Inflammatory macrophage treated with lipopolysaccharide for 1 hour (primary cell): ENCODE measurements at regions not wholly inside any gene's neighbourhood (a gene's known extent, or its start where the extent isn't known, plus 50 kb on each side); places are given as distances from the start of the nearest gene placed in this dataset.

Experiments
- DNase-seq, 2 donors: peaks; one replicate each; pipeline ENCODE4 v3.0.0-alpha.2; 2020 to 2022

GRCh38 chr9:88224938-88225337 lies 86.7 kb upstream of the SPATA31C2 start:
- no peak for DNase-seq

GRCh38 chr9:88221105-88221504 lies 82.8 kb upstream of the SPATA31C2 start:
- no peak for DNase-seq

GRCh38 chr9:88220652-88221051 lies 82.4 kb upstream of the SPATA31C2 start:
- DNase-seq = no peak

- DNase-seq = no peak
Observed at GRCh38 chr9:88219601-88220000, 81.3 kb upstream of the SPATA31C2 start.

GRCh38 chr9:88218726-88219125 lies 80.5 kb upstream of the SPATA31C2 start:
- DNase-seq = no peak

GRCh38 chr9:88216126-88216995 lies 78.1 kb upstream of the SPATA31C2 start:
- DNase-seq = no peak

GRCh38 chr9:88215196-88216125 lies 77.2 kb upstream of the SPATA31C2 start:
- DNase-seq = no peak

GRCh38 chr9:88202321-88202720 lies 64.0 kb upstream of the SPATA31C2 start:
- DNase-seq = no peak

GRCh38 chr9:88198341-88198807 lies 60.1 kb upstream of the SPATA31C2 start:
- DNase-seq = peak; percentile 30 to 34

GRCh38 chr9:88197781-88198340 lies 59.6 kb upstream of the SPATA31C2 start:
- no peak for DNase-seq

- no peak for DNase-seq
Observed at GRCh38 chr9:88197016-88197415, 58.7 kb upstream of the SPATA31C2 start.

GRCh38 chr9:88196142-88196790 lies 58.0 kb upstream of the SPATA31C2 start:
- no peak for DNase-seq

GRCh38 chr9:88193766-88194165 lies 55.5 kb upstream of the SPATA31C2 start:
- DNase-seq = no peak

- DNase-seq = no peak
Observed at GRCh38 chr9:88191456-88191855, 53.2 kb upstream of the SPATA31C2 start.

GRCh38 chr9:88189371-88189770 lies 51.1 kb upstream of the SPATA31C2 start:
- no peak for DNase-seq
